Stimulated activated CD4-positive, alpha-beta T cell treated with anti-CD3 and anti-CD28 coated beads, TNF-alpha, amount 100 ng/mL, for 1 hour (primary cell): ENCODE measurements at regions not wholly inside any gene's neighbourhood (a gene's known extent, or its start where the extent isn't known, plus 50 kb on each side); places are given as distances from the start of the nearest gene placed in this dataset.

Experiments
- DNase-seq, 3 donors: peaks; one replicate each; pipeline ENCODE4 v3.0.0-alpha.2; 2020; ENCODE audit warnings: low read depth in 3 of 3, low spot score in 1 of 3

GRCh38 chr6:15996030-15996429 is 132.9 kb upstream of the MYLIP start:
- no peak for DNase-seq

- DNase-seq: no peak
Measured at GRCh38 chr6:15995493-15995892, 133.4 kb upstream of the MYLIP start.

- no peak for DNase-seq
Measured at GRCh38 chr6:15994814-15995459, 133.9 kb upstream of the MYLIP start.

GRCh38 chr6:15993716-15994228 is 135.1 kb upstream of the MYLIP start:
- no peak for DNase-seq

GRCh38 chr6:15990179-15990578 is 138.7 kb upstream of the MYLIP start:
- no peak for DNase-seq

GRCh38 chr6:15989397-15989796 is 139.5 kb upstream of the MYLIP start:
- no peak for DNase-seq

- no peak for DNase-seq
Measured at GRCh38 chr6:15987569-15987968, 141.3 kb upstream of the MYLIP start.

GRCh38 chr6:15986027-15986629 is 142.8 kb upstream of the MYLIP start:
- DNase-seq: no peak

GRCh38 chr6:15985379-15985959 is 143.4 kb upstream of the MYLIP start:
- no peak for DNase-seq

GRCh38 chr6:15981956-15982355 is 146.9 kb upstream of the MYLIP start:
- DNase-seq: no peak

GRCh38 chr6:15980801-15981200 is 148.1 kb upstream of the MYLIP start:
- DNase-seq: no peak

- DNase-seq: no peak
Measured at GRCh38 chr6:15978426-15978825, 150.5 kb upstream of the MYLIP start.

GRCh38 chr6:15977050-15977449 is 151.8 kb upstream of the MYLIP start:
- no peak for DNase-seq

- DNase-seq: no peak
Measured at GRCh38 chr6:15974817-15975216, 154.1 kb upstream of the MYLIP start.

GRCh38 chr6:15970517-15970916 is 158.4 kb upstream of the MYLIP start:
- DNase-seq: no peak

GRCh38 chr6:15969236-15969778 is 159.6 kb upstream of the MYLIP start:
- DNase-seq: no peak

- DNase-seq: no peak
Measured at GRCh38 chr6:15968519-15968918, 160.4 kb upstream of the MYLIP start.

GRCh38 chr6:15966000-15966520 is 162.8 kb upstream of the MYLIP start:
- DNase-seq: no peak

- no peak for DNase-seq
Measured at GRCh38 chr6:15962449-15962764, 166.5 kb upstream of the MYLIP start.

- no peak for DNase-seq
Measured at GRCh38 chr6:15961635-15962448, 167.0 kb upstream of the MYLIP start.
